NCI-H526 treated with DMSO at 0.1 percent for 48 hours (cell line): ENCODE measurements at regions not wholly inside any gene's neighbourhood (a gene's known extent, or its start where the extent isn't known, plus 50 kb on each side); places are given as distances from the start of the nearest gene placed in this dataset.
"Not testable (repeated sequence)": the region's sequence is repeated elsewhere in the genome, so short reads cannot be mapped to it uniquely, and the experiment has no call there.

ENCODE experiments used
- DNase-seq: peaks from one replicate; lab custom pipeline; 2025; lab: John Stamatoyannopoulos, UW

- no peak for DNase-seq
Measured at GRCh38 chr18:64852281-64852680, 703.4 kb upstream of the LINC00305 start.

- DNase-seq, result no peak
Measured at GRCh38 chr18:64851726-64852125, 702.8 kb upstream of the LINC00305 start.

GRCh38 chr18:64850791-64851190 lies 701.9 kb upstream of the LINC00305 start:
- DNase-seq, result no peak

- no peak for DNase-seq
Measured at GRCh38 chr18:64840911-64841701, 692.2 kb upstream of the LINC00305 start.

- no peak for DNase-seq
Measured at GRCh38 chr18:64810354-64810753, 661.5 kb upstream of the LINC00305 start.

- DNase-seq, result no peak
Measured at GRCh38 chr18:64809801-64810200, 660.9 kb upstream of the LINC00305 start.

- no peak for DNase-seq
Measured at GRCh38 chr18:64807560-64807959, 658.7 kb upstream of the LINC00305 start.

GRCh38 chr18:64806691-64807090 lies 657.8 kb upstream of the LINC00305 start:
- no peak for DNase-seq

- DNase-seq, result no peak
Measured at GRCh38 chr18:64806232-64806631, 657.3 kb upstream of the LINC00305 start.

GRCh38 chr18:64803471-64803870 lies 654.6 kb upstream of the LINC00305 start:
- DNase-seq, result no peak

- DNase-seq, result no peak
Measured at GRCh38 chr18:64800151-64800550, 651.3 kb upstream of the LINC00305 start.

GRCh38 chr18:64799376-64799775 lies 650.5 kb upstream of the LINC00305 start:
- DNase-seq, result no peak

- DNase-seq, result no peak
Measured at GRCh38 chr18:64791236-64791635, 642.3 kb upstream of the LINC00305 start.

GRCh38 chr18:64785686-64786085 lies 636.8 kb upstream of the LINC00305 start:
- no peak for DNase-seq

- no peak for DNase-seq
Measured at GRCh38 chr18:64777556-64777955, 628.7 kb upstream of the LINC00305 start.

- no peak for DNase-seq
Measured at GRCh38 chr18:64765908-64766307, 617.0 kb upstream of the LINC00305 start.

GRCh38 chr18:64752707-64753106 lies 603.8 kb upstream of the LINC00305 start:
- no peak for DNase-seq

- no peak for DNase-seq
Measured at GRCh38 chr18:64749884-64750283, 601.0 kb upstream of the LINC00305 start.

- no peak for DNase-seq
Measured at GRCh38 chr18:64747803-64748202, 598.9 kb upstream of the LINC00305 start.

- DNase-seq, result no peak
Measured at GRCh38 chr18:64742898-64743297, 594.0 kb upstream of the LINC00305 start.

GRCh38 chr18:64734063-64734462 lies 585.2 kb upstream of the LINC00305 start:
- DNase-seq, result no peak

GRCh38 chr18:64725657-64726056 lies 576.8 kb upstream of the LINC00305 start:
- DNase-seq, result not testable (repeated sequence)

- no peak for DNase-seq
Measured at GRCh38 chr18:64720781-64721464, 572.0 kb upstream of the LINC00305 start.

GRCh38 chr18:64718808-64719207 lies 569.9 kb upstream of the LINC00305 start:
- DNase-seq, result no peak
